Keratinocyte (primary cell): ENCODE measurements at regions not wholly inside any gene's neighbourhood (a gene's known extent, or its start where the extent isn't known, plus 50 kb on each side); places are given as distances from the start of the nearest gene placed in this dataset.

Experiments
- CTCF ChIP-seq, 3 experiments: IDR thresholded peaks in 1 of 3; conservative IDR thresholded peaks in 1 of 3; optimal IDR thresholded peaks in 1 of 3; 2 replicates in 2 of 3; 3 replicates in 1 of 3; pipeline versions ENCODE3 to v1.5.1; 2011; ENCODE audit warnings: low read length in 3 of 3, mild to moderate bottlenecking in 3 of 3, moderate library complexity in 2 of 3, control low read depth in 1 of 3, inconsistent platforms in 1 of 3; ENCODE audit not compliant: insufficient read depth in 2 of 3; ENCODE audit errors: extremely low read depth in 1 of 3
- EZH2 ChIP-seq: IDR thresholded peaks from one replicate; pipeline ENCODE4 v1.6.1; 2012; ENCODE audit warnings: inconsistent platforms, mild to moderate bottlenecking, low read length, moderate library complexity

DNA sequence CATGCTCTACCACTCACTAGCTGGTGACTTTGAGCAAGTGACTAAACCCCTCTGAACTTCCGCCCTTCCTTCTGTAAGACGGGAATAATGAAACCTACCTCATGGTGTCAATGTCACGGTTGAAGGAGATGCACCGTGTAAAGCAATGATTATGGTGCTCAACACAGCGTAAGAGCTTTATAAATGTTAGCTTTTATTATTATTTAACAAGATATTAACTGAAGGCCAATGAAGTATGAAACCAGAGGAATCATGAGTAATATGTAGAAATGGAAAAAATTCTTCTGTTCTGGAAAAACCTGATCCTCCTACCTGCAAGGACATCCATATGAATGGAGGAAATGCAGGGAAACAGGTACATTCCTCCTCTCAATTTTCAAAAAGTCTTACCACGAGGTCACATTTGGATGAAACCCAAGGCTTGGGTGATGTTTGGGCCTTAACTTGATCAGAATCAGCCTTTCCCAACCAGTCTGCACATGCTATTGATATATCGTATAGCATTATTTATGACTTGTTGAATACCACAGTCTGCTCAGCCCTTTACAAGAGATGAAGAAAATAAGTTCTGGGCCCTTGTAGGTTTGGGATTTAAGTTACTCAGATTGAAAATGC is 166.8 kb upstream of the TBX3 start:
- TF ChIP-seq CTCF (optimal IDR thresholded peaks at IDR 0.05 in 1 of 3, IDR thresholded peaks at IDR 0.05 in 1 of 3, conservative IDR thresholded peaks at IDR 0.05 in 1 of 3; ENCODE audit: extremely low read depth in 1 of 3, insufficient read depth in 2 of 3, low read length in 3 of 3) (no peak), EZH2 (no peak)
